ENCODE measurements at regions not wholly inside any gene's neighbourhood (a gene's known extent, or its start where the extent isn't known, plus 50 kb on each side); places are given as distances from the start of the nearest gene placed in this dataset.
"Not testable (repeated sequence)": the region's sequence is repeated elsewhere in the genome, so short reads cannot be mapped to it uniquely, and the experiment has no call there.

DNA sequence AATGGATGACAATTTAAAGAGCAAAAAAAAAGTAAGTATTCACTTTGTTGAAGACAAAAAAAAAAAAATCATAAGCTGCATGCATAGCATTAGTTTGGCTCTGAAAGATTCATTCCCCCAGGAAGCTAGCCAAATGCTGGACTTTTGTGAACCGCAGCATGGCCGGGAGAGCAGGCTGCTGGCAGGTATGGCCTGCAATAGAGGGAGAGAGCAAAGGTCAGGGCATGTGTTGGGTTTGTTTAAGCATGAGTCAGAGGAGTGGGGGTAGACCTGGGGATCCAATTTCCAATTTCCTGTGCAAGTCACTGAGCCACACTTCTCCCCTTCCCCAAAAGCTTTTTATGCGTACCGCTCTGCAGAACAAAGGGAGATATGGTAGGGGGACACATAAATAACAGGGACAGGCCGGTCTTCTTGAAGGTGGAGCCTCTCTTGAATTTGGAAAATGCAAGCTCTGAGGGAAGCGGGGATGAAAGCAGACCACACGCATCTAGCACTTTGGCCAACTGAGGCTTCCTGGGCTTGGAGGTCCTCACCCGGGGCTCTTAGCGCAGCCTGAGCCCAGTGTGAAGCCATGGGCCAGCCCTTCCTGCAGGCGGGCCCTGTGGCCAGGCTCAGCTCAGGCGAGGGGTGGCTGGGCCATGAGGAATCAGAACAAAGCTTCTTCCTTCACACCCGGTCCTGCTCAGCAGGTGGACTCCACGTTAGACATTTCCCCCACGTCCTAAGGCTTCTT is 171.1 kb downstream of the TOMM20 start:
- DNase-seq: no peak

GRCh38 chr1:234956821-234957329 is 171.8 kb downstream of the TOMM20 start:
- no peak for DNase-seq

DNA sequence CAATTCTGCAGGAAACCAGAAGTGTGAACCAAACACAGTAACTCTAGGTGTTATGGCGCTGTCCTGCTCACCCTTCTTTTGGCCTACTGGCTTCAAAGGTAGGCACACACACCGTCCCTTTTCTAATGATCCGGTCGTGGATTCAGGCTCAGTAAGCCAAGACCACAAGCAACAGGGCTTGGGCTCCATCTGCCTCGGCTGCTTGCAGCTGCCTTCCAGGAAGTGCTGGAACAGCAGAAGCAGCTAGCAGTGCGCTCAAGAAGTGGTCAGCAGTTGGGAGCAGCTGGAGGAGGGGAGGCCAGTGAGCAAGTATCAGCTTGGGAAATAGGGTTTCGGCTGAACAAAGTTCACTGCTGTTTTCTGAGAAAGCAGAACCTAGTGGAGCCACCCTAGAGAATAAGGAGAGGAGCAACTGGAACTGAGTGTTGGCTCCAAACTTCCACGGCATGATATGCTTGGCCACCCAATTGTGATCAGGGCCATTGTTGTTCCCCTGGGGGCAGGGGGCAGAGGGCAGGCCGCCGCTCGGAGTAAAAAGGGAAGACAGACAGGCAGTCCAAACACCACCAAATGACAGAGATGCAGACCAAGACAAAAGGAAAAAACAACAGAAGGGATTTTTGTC is 173.4 kb downstream of the TOMM20 start:
- DNase-seq: no peak

- no peak for DNase-seq
Observed at GRCh38 chr1:234954613-234955012, 174.0 kb downstream of the TOMM20 start.

DNA sequence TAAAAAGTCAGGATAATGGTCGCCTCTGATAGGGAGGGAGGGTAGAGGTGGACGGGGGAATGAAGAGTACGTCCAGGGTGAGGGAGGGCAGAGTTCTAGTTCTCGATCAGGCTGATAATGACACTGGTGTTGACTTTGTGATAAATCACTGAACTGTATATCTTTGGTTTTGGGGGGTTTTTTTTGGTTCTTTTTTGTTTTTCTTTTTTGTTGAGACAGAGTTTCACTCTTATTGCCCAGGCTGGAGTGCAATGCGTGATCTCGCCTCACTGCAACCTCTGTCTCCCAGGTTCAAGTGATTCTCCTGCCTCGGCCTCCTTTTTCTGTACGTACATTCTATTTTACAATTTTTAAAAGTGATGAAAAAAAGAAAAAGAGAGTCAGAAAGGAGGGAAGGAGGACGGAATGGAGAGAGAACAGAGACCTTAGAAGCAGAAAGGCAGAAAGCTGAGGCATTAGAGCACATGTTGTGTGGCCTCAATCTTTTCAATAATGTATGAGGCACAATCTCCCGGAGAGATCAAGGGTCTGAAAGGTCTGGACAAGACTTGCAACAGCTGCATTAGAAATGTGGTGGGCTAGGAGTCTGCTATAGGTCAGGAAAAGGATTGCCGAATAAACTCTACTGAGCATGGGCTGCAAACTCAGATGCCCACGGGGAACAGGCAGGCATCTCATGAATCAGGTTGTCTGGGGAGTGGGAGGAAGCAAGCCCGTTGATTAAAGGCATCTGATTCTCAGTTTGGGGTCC is 174.8 kb downstream of the TOMM20 start:
- DNase-seq: no peak

DNA sequence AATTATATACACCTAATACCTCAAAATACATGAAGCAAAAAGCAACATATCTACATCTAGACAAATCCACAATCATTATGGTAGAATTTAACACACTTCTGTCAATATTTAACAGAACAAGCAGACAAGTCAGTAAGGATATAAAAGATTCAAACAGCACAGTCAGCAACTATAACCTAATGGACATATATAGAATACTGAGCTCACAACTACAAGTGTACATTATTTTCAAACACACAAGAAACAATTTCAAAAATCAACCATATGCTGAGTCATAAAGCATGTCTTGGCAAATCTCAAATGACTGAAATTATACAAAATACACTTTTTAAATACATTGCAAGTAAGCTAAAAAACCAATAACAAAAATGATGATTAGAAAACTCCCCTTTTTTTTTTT is 178.0 kb downstream of the TOMM20 start:
- DNase-seq: no peak

DNA sequence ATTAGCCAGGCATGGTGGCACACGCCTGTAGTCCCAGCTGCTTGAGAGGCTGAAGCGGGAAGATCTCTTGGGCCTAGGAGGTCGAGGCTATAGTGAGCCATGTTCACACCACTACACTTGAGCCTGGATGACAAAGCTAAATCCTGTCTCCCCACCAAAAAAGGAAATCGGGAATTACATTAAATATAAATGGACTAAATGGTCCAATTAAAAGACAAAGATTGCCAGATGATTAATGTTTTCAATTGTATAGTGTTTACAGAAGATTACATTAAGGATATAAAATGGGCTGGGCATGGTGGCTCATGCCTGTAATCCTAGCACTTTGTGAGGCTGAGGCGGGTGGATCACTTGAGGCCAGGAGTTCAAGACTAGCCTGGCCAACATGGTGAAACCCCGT is 179.1 kb downstream of the TOMM20 start:
- not testable (repeated sequence) for DNase-seq

DNA sequence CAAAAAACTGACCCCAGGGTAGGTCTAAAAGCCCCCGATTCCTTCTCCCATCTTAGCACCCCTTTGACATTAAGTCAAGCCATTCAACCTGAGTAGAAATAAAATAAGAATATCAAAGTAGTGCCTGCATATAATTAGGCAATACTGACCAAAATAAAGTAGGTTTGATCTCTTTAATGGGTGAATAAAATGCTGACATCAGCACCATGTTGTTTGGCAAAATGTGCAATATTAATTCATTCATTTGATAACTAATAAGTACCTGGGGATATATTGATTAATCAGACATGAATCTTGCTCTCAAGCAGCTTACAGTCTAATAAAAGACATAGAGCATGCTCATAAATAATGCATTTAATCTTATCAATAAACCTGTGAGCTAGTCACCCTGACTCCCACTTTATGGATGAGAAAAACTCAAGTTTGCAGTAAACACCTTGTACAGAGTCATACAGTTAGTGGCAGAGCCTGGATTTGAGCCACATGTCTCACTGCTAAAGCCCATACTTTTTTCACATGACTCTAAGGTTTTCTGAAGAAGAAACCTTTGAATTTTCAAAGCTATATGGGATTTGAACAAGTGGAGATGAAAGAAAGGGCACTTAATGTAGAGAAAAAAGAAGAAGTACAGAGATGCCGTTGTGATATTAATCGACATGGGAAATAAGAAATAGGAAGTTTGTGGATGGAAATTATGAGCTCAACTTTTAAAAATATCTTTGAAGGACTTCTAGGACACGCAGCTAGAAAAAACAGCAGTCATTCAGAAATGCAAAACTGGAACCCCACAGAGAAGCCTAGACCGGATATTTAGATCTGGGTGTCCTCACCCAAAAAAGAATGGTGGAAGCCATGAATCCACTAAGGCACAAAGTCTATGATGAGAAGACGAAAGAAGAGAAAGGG is 183.9 kb downstream of the TOMM20 start:
- DNase-seq: no peak

DNA sequence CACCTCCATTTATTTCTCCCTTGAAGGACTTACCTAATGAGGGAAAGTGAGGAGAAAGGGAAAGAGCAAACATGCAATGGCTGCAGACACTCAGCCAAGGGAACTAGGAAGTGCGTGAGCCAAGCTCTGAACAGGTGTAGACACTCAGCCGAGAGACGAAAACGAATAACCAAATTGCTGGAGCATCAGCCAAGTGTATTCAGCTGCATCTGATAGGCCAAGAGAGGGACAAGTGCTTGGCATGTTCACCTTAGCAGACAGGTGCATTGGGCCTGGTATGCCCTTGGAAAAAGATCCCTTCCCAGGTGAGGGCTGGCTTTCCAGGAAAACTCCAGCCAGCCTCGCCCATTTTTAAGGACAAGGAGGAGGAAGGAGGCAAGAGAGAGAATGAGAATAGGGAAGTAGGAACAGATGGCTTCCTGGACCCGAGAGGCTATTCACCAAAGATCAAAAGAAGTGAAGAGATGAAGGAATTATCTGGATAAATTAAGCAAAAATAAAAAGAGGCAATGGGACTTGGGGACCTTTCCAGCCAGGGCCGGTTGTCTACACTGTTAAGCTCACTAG is 184.7 kb downstream of the TOMM20 start:
- DNase-seq: no peak

DNA sequence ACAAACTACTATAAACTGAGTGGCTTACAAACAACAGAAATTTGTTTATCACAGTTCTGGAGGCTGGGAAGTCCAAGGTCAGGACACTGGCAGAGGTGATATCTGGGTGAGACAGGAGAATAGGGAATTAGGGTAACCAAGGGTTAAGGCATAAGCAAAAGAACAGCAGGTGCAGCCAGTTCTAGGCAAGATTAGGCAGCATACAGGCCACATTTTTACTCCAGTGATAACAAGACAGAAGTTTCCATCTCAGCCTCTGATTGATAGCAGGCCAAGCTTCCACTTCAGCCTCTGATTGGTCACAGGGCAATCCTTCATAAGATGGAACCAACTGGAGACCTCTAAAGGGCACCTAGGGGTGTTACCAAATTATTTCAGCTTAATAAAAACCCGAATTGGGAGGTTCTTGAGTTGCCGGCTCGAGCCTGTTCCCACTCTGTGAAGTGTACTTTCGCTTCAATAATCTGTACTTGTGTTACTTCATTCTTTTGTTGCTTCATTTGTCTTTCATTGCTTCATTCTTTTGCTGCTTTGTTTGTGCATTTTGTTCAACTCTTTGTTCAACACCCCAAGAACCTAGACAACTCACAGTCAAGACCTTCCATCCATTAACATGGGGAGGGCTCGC is 185.6 kb downstream of the TOMM20 start:
- no peak for DNase-seq

- DNase-seq: no peak
Observed at GRCh38 chr1:234942012-234942332, 186.7 kb downstream of the TOMM20 start.

GRCh38 chr1:234941321-234942011 is 187.2 kb downstream of the TOMM20 start:
- no peak for DNase-seq

GRCh38 chr1:234940841-234941240 is 187.8 kb downstream of the TOMM20 start:
- DNase-seq: no peak

DNA sequence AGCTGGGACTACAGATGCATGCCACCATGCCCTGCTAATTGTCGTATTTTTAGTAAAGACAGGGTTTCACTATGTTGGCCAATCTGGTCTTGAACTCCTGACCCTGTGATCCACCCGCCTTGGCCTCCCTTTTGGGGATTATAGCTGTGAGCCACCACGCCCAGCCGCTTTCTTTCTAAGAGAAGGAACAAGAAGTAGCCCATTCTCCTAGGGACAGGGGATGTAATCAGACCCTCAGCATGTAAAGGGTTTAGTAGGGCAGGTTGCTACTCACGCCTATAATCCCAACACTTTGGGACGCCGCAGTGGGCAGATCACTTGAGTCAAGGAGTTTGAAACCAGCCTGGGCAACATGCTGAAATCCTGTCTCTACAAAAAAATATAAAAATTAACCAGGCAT is 189.7 kb downstream of the TOMM20 start:
- DNase-seq: no peak

GRCh38 chr1:234938135-234938534 is 190.5 kb downstream of the TOMM20 start:
- no peak for DNase-seq

DNA sequence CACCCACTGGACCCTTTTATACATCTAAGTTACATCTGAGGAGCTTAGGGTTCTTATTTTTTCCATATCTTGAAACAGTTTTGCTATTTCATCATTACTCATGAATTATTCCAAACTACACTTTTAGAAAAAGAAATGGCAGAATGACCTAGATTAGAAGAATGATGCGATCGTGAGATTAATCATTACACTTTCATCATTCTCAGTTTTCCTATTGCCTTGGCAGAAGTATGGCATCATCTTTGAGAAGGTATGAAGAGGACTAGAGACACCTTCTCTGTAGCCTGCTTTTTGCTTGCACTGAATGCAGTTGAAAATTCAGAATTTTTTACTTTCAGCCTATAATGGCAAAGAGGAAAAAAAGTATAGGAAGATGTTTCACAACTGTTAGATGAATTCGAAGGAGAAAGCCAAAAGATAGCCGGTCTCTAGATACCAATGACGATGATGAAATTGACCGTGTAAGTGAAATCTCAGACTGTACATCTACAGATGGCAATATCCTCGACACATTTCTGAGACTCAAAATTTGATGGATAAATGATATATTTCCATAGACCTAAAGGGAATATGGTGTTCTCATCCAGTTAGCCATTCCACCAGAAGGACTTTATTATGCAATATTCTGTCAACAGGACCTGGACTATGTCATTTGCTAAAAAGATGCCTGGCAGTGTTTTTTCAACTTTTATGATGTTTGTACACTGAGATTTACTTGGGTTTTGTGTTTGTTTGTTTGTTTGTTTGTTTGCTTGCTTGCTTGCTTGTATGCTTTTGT is 191.8 kb downstream of the TOMM20 start:
- DNase-seq: no peak

DNA sequence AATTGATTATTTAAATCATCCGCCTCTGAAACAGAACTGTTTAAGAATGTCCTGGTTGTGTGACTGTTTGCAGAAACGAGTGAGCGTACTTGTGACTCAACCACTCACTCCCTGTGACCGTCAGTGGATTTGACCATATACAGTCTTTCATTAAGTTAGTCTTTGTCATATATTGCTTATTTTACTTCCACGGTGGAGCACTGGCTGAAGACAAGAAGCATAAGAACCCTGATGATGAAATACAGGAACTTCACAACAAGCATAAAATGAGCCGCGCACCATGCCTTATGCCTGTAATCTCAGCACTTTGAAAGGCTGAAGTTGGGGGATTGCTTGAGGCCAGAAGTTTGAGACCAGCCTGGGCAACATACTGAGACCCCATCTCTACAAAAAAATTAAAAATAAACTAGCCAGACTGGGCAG is 194.0 kb downstream of the TOMM20 start:
- no peak for DNase-seq

- DNase-seq: no peak
Observed at GRCh38 chr1:234933475-234933874, 195.2 kb downstream of the TOMM20 start.

GRCh38 chr1:234932511-234933430 is 195.9 kb downstream of the TOMM20 start:
- DNase-seq: no peak

Measured in CD4-positive, alpha-beta T cell treated with Interleukin-10 for 1 hour (primary cell).